Colonic mucosa (tissue), 4 donors: ENCODE measurements at regions not wholly inside any gene's neighbourhood (a gene's known extent, or its start where the extent isn't known, plus 50 kb on each side); places are given as distances from the start of the nearest gene placed in this dataset.

ENCODE experiments used
- DNase-seq: peaks from one replicate; pipeline ENCODE4 v3.0.0-alpha.2; 2020
- H3K27ac ChIP-seq: fragments of 200-600 bp; one replicate; pipeline ENCODE4 v1.8.0; 2021
- H3K27me3 ChIP-seq: fragments of 200-600 bp; one replicate; pipeline ENCODE4 v1.8.0; 2021
- H3K36me3 ChIP-seq: fragments of 200-600 bp; one replicate; pipeline ENCODE4 v1.8.0; 2021
- H3K4me1 ChIP-seq: fragments of 200-600 bp; one replicate; pipeline ENCODE4 v1.8.0; 2021; ENCODE audit warnings: mild to moderate bottlenecking
- H3K4me3 ChIP-seq: fragments of 200-600 bp; one replicate; pipeline ENCODE4 v1.8.0; 2021
- H3K9ac ChIP-seq, 2 donors: one replicate each; pipeline ENCODE4 v1.7.0; 2013; ENCODE audit warnings: control low read depth in 2 of 2, low read depth in 2 of 2, low read length in 2 of 2
- H3K9me3 ChIP-seq: fragments of 200-600 bp; one replicate; pipeline ENCODE4 v1.8.0; 2021
- CTCF ChIP-seq: fragments of 200-600 bp; IDR thresholded peaks from one replicate; pipeline ENCODE4 v1.8.0; 2022; ENCODE audit warnings: antibody characterized with exemption, mild to moderate bottlenecking
- intact Hi-C: fragments of 100-400 bp; cut with DNase I; formaldehyde crosslinking; loops from one replicate; pipeline ENCODE4 v1.14.1; 2022
- donor health status: healthy.
- donor health status: DM: no; HTN: no; CAD: no.
- donor health status: DM: no; HTN: no; CAD: no.

- no peaks in the 10 kb centered on the region for H3K4me1 ChIP-seq
- no peak overlapping the region for H3K4me3 ChIP-seq
- H3K9ac ChIP-seq = no peak overlapping the region
- H3K27me3 ChIP-seq = no peaks in the 10 kb centered on the region
- no peak for TF ChIP-seq CTCF
- no peaks in the 10 kb centered on the region for H3K36me3 ChIP-seq
- DNase-seq = no peak
- H3K27ac ChIP-seq = no peak overlapping the region
- no peaks in the 10 kb centered on the region for H3K9me3 ChIP-seq
- intact Hi-C loops = no loop called here
These were observed 2084.5 kb downstream of the MRPL39 start for GRCh38 chr21:23522751-23523150.

GRCh38 chr21:23507501-23507900 lies 2099.8 kb downstream of the MRPL39 start:
- intact Hi-C loops = no loop called here
- H3K27me3 ChIP-seq = no peaks in the 10 kb centered on the region
- H3K9me3 ChIP-seq = no peaks in the 10 kb centered on the region
- no peak overlapping the region for H3K27ac ChIP-seq
- DNase-seq = no peak
- H3K9ac ChIP-seq = no peak overlapping the region
- TF ChIP-seq CTCF = no peak
- H3K4me3 ChIP-seq = no peak overlapping the region
- no peaks in the 10 kb centered on the region for H3K36me3 ChIP-seq
- no peaks in the 10 kb centered on the region for H3K4me1 ChIP-seq

GRCh38 chr21:23496729-23497128 lies 2110.6 kb downstream of the MRPL39 start:
- no peak overlapping the region for H3K27ac ChIP-seq
- H3K9ac ChIP-seq = no peak overlapping the region
- no peaks in the 10 kb centered on the region for H3K36me3 ChIP-seq
- H3K27me3 ChIP-seq = no peaks in the 10 kb centered on the region
- H3K9me3 ChIP-seq = no peaks in the 10 kb centered on the region
- no peak overlapping the region for H3K4me3 ChIP-seq
- DNase-seq = no peak
- intact Hi-C loops = no loop called here
- TF ChIP-seq CTCF = no peak
- no peaks in the 10 kb centered on the region for H3K4me1 ChIP-seq

- no peak overlapping the region for H3K4me3 ChIP-seq
- intact Hi-C loops = no loop called here
- H3K36me3 ChIP-seq = no peaks in the 10 kb centered on the region
- no peaks in the 10 kb centered on the region for H3K27me3 ChIP-seq
- no peaks in the 10 kb centered on the region for H3K9me3 ChIP-seq
- no peak overlapping the region for H3K27ac ChIP-seq
- no peaks in the 10 kb centered on the region for H3K4me1 ChIP-seq
- no peak overlapping the region for H3K9ac ChIP-seq
- no peak for TF ChIP-seq CTCF
- DNase-seq = no peak
These were observed 2119.0 kb downstream of the MRPL39 start for GRCh38 chr21:23488245-23488644.

- Histone ChIP-seq H3K27ac (no peak overlapping the region), H3K4me3 (no peak overlapping the region), H3K27me3 (no peaks in the 10 kb centered on the region), H3K36me3 (no peaks in the 10 kb centered on the region), H3K4me1 (no peaks in the 10 kb centered on the region), H3K9me3 (no peaks in the 10 kb centered on the region), H3K9ac (no peak overlapping the region)
- intact Hi-C loops = no loop called here
- no peak for DNase-seq
- TF ChIP-seq CTCF = no peak
These were observed 2126.6 kb downstream of the MRPL39 start for GRCh38 chr21:23480591-23481270.
